Omental fat pad (tissue), 3 donors: ENCODE measurements at regions not wholly inside any gene's neighbourhood (a gene's known extent, or its start where the extent isn't known, plus 50 kb on each side); places are given as distances from the start of the nearest gene placed in this dataset.

Source experiments
- ATAC-seq: fragments of 150-250 bp; one replicate; pipeline ENCODE4 v1.9.1; 2016; ENCODE audit warnings: mild to moderate bottlenecking, moderate library complexity; ENCODE audit not compliant: low FRiP score
- DNase-seq: peaks from one replicate; pipeline ENCODE4 v3.0.0-alpha.2; 2019; ENCODE audit warnings: low spot score
- TF ChIP-seq, protein P1 (sequence below), 3 donors: fragments of 450-650 bp; IDR thresholded peaks; one replicate each; pipeline ENCODE4 v1.5.1; 2016 to 2017; ENCODE audit warnings: antibody characterized with exemption in 3 of 3, mild to moderate bottlenecking in 3 of 3, moderate library complexity in 2 of 3

DNA sequence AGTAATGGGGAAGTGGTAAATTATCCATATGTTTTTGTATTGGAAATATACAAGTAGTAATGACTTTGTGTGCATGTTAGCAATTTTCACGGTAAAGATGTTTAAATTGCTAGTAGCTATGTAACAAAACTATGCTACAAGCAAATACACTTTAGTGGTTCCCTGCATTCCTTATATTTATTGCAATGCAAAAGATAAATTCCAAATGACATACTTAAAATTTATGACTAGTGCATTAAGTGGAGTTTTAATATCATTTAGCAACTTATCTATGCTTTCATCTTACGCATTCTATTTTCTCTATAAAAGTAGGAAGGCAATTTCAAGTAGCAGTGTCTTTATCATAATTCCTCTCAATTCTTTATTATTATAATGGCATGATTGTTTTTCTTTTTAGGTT lies 482.8 kb downstream of the SLITRK5 start:
- no peak for ATAC-seq
- no peak for DNase-seq
- TF ChIP-seq, protein P1, sequence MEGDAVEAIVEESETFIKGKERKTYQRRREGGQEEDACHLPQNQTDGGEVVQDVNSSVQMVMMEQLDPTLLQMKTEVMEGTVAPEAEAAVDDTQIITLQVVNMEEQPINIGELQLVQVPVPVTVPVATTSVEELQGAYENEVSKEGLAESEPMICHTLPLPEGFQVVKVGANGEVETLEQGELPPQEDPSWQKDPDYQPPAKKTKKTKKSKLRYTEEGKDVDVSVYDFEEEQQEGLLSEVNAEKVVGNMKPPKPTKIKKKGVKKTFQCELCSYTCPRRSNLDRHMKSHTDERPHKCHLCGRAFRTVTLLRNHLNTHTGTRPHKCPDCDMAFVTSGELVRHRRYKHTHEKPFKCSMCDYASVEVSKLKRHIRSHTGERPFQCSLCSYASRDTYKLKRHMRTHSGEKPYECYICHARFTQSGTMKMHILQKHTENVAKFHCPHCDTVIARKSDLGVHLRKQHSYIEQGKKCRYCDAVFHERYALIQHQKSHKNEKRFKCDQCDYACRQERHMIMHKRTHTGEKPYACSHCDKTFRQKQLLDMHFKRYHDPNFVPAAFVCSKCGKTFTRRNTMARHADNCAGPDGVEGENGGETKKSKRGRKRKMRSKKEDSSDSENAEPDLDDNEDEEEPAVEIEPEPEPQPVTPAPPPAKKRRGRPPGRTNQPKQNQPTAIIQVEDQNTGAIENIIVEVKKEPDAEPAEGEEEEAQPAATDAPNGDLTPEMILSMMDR (IDR thresholded peaks at IDR 0.05) = no peak

DNA sequence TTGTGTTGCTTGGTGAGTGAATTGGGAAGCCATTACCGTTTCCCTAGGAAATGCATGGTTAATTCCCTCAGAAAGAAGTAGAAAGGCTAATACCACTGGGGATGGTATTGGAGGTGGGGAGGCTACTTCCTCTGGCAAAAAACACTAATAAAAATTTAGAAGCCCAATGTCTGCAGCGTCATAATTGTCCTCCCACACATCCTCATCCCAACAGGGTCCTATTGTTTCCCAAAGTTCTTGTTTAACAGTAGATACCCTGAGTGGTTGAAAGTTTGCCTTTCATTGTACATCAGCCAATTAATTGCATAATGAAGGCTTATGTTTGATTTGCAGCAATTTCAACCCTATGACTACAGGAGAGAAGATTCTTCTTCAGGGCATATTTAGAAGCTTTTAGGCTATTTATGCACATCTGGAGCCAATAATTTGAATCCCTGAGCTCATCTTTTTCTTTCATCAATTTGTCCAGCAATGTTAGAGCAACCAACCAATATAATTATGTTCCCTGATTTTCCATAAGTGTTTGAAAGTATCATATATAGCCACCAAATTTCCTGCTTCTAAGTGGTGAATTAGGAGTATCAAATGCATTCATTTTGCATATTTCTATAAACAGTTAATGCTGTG lies 491.0 kb downstream of the SLITRK5 start:
- no peak for ATAC-seq
- TF ChIP-seq, protein P1 (IDR thresholded peaks at IDR 0.05) = no peak

DNA sequence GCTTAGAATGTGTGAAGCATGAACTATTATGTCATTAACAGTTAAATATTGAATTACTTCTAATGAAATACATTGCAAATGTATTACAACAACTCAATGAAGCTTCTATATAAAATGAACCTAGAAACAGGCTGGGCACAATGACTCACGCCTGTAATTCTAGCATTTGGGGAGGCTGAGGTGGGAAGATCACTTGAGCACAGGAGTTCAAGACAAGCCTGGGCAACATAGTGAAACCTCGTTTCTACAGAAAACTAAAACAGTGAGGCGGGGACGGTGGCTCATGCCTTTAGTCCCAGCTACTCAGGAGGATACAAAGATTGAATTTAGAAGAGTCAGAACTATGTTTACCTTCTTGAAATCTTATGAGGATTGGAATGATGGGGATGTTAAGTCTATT lies 505.1 kb downstream of the SLITRK5 start:
- ATAC-seq (no peak), DNase-seq (no peak)
- TF ChIP-seq, protein P1 (IDR thresholded peaks at IDR 0.05) = no peak

More for the DNA sequence above, 491.0 kb downstream of the SLITRK5 start:
- no peak for DNase-seq

DNA sequence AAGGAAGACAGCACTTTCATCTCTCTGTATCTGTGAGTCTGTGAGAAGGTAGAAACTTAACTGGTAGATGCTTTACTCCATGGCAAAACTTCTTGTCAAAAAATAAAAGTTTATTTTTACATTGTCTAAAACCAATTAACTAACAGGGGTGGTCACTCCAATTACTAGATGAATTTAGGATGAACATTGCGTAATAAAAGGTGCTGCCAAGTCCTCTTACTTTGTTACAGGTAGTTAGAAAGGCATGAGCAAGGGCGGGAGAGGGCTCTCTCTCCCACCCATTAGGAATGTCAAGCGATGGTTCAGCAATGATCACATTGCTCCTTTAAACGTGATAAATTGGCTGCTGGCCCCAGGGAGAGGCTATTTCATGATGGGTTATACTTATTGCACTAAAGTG lies 512.3 kb downstream of the SLITRK5 start:
- ATAC-seq (no peak), DNase-seq (no peak)
- TF ChIP-seq, protein P1 (IDR thresholded peaks at IDR 0.05) = no peak

DNA sequence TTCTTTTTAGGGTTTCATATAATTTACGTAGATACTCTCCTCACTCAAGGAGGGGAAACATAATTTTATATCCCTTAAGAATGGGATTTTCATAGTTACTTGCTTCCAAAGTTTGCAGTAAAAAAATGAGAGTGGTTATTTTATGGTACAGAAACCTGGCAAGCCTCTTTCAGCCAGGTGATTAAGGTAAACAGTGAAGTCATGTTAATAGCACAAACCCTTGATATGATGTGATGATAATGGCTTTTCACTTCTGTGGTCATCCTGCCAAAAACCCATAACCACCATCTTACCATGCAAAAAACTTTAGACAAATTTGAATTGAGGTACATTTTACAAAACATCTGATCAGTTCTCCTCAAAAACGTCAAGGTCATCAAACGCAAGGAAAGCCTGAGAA lies 517.8 kb downstream of the SLITRK5 start:
- TF ChIP-seq, protein P1 (IDR thresholded peaks at IDR 0.05) = no peak
- DNase-seq (no peak), ATAC-seq (no peak)

DNA sequence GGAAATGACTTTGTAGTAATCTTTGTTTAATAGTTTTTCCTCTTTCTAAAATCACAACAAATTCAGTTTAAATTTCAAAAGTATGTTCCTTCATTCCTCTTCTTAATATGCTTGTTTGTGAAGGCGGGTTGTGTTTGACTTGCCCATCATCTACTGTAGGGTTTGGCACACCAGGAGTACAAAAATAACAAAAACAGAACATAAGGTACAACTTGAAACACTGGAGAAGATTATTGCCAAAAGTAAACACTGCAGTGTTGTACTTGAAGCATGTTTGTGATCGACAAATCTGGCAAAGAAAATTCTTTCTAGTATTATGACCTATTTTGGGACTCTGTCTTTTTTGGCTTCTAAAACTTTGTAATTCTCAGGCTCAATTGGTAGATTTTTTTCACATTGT lies 518.6 kb downstream of the SLITRK5 start:
- TF ChIP-seq, protein P1 (IDR thresholded peaks at IDR 0.05) = no peak
- ATAC-seq = no peak

DNA sequence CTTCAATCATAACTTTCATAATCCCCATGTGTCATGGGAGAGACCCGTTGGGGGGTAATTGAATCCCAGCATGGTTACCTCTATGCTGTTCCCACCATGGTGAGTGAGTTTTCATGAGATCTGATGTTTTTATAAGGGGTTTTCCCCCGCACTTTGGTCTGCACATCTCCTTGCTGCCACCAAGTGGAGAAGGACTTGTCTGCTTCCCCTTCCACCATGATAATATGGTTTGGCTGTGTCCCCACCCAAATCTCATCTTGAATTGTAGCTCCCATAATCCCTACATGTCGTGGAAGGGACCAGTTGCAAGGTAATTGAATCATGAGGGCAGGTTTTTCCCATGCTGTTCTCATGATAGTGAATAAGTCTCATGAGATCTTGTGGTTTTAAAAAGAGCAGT lies 524.9 kb downstream of the SLITRK5 start:
- TF ChIP-seq, protein P1 (IDR thresholded peaks at IDR 0.05) = no peak

More for the DNA sequence above, 518.6 kb downstream of the SLITRK5 start:
- no peak for DNase-seq

More for the DNA sequence above, 524.9 kb downstream of the SLITRK5 start:
- ATAC-seq (no peak), DNase-seq (no peak)
